AG08396 (cell line): ENCODE measurements at regions not wholly inside any gene's neighbourhood (a gene's known extent, or its start where the extent isn't known, plus 50 kb on each side); places are given as distances from the start of the nearest gene placed in this dataset.

Source experiments
- DNase-seq: peaks from one replicate; pipeline ENCODE4 v3.0.0; 2012; ENCODE audit warnings: low spot score, mixed read lengths

DNA sequence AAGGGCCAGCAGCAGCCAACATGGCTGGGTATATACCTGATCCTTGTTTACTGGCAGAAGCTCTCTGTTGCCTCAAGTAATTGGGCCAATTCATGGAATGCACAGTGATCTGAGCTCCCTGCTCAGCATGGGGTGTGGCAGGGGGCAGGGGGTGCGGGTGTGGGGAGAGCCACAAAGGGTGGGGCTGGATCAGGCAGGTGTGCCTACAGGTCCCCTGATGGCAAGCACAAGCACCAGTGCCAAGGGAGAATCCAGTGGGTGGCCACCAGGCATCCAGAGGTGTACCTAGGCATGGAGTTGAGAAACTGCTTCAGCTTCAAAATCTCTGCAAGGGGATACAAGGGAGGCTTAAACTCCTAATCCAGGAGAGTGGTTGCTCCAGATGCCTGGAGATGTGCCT is 235.8 kb upstream of the TLE4 start:
- DNase-seq, result no peak

- DNase-seq, result no peak
Observed at GRCh38 chr9:79341561-79341960, 230.2 kb upstream of the TLE4 start.

DNA sequence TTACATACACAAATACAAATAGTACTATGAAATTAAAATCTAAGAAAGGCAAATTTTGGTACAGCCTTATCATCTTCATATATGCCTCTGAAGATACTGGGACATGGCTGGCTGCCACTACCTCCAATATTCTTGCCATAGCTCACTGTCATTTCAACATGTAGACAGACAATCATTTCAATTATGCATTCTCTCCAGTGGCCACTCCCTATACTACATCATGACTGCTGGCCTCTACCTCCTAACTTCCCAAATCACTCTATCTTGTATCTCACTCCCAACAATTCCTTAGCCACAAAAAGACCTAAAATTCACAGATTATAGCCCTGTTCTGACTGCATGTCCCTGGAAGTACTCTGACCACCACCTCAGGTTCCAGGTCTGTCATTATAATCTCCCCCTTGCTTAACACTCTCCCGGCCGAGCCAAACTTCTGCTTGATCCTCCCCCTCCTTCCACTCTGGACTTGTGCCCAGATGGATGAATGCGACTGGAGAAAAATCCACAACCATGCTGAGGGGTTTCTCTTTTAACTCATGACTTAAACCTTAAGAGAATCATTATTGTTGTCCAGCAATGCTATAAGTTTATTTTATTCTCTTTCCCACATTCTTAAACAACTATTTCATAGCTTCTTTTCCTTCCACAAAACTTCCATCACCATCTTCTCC is 225.3 kb upstream of the TLE4 start:
- DNase-seq, result no peak

DNA sequence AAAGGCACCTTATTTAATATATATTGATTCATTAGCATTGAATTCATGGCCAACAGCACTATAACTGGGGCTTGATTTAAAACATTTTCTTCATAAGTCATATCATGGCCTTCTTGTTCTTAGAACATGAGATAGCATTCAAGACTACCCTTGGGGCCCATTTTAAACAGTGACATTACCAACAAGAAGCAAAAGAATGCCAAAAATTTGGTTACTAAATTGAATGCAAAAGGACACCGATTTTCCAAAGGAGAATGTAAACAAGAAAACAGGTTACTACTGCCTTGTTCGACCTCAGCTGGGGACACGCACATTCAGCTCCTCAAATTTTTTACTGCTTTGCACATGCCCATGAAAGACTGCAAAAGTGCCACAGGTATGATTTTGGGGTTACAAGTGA is 219.4 kb upstream of the TLE4 start:
- no peak for DNase-seq

DNA sequence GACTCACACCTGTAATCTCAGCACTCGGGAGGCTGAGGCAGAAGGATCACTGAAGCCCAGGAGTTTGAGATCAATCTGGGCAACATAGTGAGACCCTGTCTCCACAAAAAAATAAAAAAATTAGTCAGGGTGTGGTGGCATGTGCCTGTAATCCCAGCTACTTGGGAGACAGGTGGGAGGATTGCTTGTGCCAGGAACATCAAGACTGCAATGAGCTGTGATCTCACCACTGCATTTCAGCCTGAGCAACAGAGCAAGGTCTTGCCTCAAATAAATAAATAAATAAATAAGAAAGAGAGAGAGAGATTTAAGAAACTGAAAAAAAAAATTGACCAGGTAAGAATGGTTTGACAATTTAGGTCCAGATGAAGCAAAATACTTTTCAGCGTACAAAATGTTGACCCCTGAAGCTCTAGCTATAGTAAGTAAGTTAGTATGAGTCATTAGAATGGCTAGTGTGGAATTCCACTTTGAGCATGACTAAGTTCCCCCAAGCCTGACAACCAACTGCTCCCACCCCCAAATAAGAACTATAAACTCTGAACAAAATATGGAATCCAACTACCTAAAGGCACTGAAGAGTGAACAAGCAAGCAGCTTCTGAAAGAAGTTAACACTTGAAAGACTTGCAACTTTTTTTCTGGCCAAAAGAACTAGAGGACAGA is 217.8 kb upstream of the TLE4 start:
- no peak for DNase-seq

DNA sequence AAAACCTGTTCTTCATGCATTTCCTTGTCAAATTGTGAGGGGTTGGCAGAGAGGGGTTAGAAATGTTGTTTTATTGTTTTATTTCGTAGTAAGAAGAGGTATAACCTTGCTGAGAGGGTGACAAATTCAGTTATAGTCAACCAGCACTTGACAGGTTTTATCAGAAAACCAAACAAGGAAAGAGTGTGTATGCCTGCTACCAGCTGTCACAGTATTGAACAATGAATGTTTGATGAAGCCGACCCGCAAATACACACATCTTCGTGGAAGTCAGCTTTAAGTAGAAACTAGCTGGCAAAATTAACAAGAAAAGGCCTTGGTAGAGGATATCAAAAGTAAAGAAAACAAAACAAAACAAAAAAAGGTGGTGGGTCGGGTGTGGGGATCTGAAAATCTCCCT is 214.6 kb upstream of the TLE4 start:
- DNase-seq, result no peak

- DNase-seq, result no peak
Observed at GRCh38 chr9:79357616-79358015, 214.1 kb upstream of the TLE4 start.

DNA sequence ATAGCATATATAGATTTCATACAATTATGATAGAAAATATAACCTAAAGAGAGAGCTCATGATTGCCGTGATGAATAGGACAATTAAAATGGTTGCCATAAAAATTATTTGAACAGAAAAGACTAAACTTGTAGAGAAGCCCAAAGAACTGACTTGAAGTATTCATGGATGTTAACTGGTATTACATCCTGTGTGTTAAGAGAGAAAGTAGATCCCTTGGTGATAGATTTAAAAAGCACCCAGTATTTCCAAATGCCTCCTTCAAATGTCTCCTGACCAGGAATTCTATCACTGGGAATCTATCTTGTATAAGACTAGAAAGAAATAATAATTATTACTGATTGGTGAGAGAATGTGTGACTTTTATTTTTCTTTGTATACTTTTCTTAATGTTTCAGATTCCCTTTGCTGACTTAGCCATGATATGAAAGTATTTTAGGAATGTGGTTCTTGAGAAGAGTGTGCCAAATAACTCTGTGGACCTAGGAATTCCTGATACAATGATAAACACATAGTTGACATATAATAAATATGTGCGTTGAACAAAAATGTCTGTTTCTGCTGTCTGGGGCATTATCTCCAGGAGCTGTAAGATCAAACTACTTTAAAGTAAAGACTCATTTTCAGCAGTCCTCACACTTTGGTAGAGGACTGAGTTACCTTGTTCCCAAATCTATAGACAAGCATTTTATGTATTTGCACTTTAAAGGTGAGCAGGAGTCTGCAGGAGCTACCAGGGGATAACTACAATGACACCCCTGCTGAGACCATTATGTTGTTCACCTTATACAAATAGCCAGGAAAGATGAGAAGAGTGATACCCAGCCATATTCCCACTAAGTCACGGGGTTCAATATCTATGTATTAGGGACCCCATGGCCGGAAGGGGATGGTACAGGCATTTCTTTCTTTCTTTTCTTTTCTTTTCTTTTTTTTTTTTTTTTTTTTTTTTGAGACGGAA is 211.1 kb upstream of the TLE4 start:
- DNase-seq, result peak; percentile 7

DNA sequence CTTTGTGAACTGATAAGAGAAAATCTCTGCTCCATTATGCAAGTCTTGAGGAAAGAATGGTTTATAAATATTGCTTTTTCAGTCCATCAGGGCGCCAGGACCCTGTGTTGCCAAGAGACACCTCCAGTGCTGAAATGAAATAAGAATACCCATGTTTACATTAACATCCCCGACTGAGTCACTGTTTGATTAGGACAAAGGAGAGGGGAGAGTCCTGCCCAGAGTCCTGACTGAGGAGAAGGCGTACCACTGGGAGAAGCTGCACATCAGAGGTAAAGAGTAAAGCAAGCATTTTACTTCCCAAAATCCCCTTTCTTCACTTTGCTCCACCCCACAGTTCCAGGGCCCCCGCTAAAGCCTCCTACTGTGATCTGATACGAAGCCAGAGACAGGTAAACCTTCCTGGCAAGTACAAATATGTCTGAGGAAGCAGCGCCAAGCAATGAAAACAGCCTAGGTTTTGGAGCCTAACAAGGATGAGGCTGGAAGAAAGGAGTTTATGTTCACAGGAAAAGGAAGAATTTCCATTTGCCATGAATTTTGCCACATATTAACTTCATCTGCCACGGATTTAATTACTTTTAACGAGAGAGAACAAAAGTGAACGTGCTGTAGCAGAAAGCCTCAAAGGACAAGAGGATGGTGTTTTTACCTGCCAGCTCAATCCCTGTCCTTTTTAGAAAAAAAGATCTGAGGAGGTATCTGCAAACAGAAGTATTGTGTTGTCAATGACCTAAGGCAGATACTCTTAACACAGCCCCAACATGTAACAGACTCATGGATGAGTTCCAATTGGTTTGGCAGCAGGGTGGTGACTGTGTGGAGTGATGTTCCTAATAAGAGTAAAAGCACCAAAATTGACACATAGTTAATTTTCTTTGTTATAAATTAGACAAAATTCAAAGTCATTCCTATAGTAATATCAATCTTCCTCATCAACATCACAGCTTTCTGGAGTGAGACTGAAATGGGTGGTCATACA is 209.4 kb upstream of the TLE4 start:
- no peak for DNase-seq

DNA sequence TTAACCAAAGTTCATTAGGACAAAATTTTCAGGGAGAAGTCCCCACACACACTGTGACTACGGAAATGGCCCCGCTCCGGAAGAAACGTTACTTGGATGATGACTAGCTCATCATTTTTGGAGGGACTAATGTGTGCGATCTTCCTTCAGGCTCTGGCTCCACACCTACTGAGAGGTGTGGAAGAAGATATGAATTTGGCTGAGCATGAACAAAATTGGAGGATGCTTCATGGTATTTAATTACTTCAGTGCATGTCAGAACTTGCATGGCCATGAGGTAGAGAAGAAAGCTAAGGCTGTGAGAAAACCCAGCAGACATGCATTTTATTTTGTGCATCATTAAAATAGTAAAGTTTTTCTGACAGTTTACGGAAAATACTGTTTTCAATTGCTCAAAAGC is 202.1 kb upstream of the TLE4 start:
- DNase-seq, result no peak

GRCh38 chr9:79371301-79371700 is 200.5 kb upstream of the TLE4 start:
- no peak for DNase-seq

DNA sequence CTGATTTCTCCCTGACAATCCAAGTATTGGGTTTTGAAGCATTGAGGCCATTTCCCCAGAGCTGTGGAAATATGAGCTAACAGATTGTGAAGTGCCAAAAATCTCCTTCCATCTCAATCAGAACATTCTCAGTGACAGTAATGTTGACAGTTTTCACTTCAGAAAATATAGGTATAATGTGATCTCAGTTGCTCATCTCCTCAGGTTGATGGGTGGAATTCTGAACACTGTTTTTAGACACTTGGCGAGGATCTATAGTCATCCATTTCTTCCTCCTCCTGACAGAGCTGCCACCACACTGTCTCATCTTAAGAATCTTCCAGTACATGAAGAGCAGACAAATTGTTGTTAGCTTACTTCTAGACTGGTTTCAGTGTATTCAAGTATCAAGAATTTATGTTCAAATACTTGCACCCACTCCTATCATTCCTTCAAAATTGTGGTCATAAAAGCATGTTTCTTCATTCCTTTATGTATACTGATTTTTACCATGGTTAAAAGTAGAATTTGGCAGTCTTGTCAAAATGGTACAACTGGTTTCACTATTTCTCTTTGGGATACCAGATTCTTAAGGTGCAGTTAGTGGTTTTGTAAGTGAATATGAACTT is 199.7 kb upstream of the TLE4 start:
- no peak for DNase-seq

DNA sequence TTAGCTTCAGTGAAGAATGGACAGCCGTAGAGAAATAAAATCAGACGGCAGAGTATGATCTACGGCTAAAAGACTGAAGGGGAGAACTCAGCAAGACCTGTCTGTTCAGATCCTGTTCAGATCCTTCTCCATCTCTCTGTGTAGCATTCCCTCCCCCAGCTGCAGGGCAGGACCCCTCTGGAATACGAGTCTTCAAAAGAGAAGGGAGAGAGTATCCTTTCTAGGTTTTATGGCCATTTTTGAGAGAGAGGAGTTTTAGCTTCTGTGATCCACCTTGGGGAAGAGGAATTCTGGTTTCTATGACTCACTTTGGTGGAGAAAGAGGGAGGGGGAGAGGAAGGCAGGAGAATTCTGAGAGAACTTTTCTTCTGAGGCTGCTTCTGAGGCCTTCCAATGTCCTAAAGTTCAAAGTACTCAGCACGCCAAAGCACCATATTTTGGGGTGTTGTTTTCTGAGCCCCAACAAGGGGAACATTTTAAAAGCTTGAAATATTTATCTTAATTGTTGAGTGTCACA is 194.4 kb upstream of the TLE4 start:
- no peak for DNase-seq

DNA sequence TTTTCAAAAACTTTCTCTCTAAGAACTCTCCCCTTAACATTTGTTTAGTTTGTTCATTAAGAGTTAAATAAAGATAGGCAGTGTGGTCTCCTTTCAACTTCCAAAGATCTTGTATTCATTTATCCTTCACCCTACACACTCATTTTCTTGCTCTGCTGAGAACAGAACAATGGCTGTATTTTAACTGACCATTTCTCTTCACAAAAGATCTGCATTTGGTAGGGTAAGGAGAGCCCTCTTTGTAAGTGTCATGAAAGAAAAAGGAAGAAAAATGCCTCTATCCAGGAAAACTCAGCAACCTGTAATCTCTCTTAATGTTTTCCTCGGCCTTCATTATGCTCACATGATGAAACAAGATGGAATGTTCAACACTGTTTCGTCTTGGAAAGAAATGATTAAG is 193.7 kb upstream of the TLE4 start:
- DNase-seq, result no peak

- no peak for DNase-seq
Observed at GRCh38 chr9:79382044-79382443, 189.7 kb upstream of the TLE4 start.

DNA sequence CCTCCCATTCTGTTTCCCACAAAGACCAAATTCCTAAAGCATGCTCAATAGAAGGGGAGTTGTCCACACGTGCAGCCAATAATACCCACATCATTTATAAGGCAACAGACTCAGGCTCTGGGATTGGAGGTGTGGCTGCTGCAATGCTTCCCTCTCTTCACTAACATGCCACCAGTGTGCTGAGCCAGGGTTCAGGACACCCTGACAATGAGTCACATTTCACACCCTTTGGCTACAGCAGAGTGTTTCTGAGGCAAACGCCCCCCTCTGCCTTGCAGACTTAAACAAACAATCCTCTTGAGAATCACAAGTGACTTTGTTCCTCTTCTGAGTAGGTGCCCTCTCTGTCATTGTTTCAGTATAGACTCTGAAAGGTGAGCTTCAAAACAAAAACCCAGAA is 189.3 kb upstream of the TLE4 start:
- no peak for DNase-seq

- DNase-seq, result no peak
Observed at GRCh38 chr9:79383096-79383495, 188.7 kb upstream of the TLE4 start.

- DNase-seq, result no peak
Observed at GRCh38 chr9:79384091-79384490, 187.7 kb upstream of the TLE4 start.

- no peak for DNase-seq
Observed at GRCh38 chr9:79384501-79384900, 187.3 kb upstream of the TLE4 start.

- no peak for DNase-seq
Observed at GRCh38 chr9:79387101-79387835, 184.5 kb upstream of the TLE4 start.
